ENCODE measurements at regions not wholly inside any gene's neighbourhood (a gene's known extent, or its start where the extent isn't known, plus 50 kb on each side); places are given as distances from the start of the nearest gene placed in this dataset.
"Not testable (repeated sequence)": the region's sequence is repeated elsewhere in the genome, so short reads cannot be mapped to it uniquely, and the experiment has no call there.

DNA sequence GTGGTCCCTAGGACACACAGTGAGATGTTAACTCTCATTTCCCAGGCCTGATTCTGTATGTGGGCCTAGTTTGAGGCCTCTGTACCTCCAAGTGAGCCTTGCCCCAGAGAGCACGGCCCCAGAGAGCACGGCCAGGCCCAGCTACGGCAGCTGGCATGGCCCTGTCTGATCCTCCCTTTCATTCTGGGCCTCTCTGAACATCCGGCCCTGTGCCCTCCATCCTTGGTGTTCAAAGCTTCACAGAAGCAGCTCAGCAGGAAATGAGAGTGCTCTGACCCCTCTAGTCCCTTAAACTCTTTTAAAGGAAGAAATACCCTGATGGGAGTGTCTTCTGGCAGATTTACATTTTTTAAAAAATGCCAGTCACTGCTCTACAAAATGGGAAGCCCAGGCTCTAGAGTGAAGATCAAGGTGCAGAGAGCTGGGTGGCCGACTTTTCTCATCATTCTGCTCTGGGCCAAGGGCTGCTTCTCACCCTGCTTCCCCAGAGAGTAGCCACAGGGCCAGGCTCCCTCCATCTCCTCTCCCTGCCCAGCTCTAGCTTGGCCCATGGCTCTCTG lies 171.9 kb downstream of the RPS24 start:
- no peak overlapping the region for H3K27ac ChIP-seq
- DNase-seq (ENCODE audit: low read depth, low spot score) = no peak

- no peak for DNase-seq (ENCODE audit: low read depth, low spot score)
- H3K27ac ChIP-seq = no peak overlapping the region
Measured at GRCh38 chr10:78207216-78207615, 173.6 kb downstream of the RPS24 start.

GRCh38 chr10:78207776-78208175 lies 174.1 kb downstream of the RPS24 start:
- no peak for DNase-seq (ENCODE audit: low read depth, low spot score)
- no peak overlapping the region for H3K27ac ChIP-seq

GRCh38 chr10:78209970-78210369 lies 176.3 kb downstream of the RPS24 start:
- no peak for DNase-seq (ENCODE audit: low read depth, low spot score)
- no peak overlapping the region for H3K27ac ChIP-seq

DNA sequence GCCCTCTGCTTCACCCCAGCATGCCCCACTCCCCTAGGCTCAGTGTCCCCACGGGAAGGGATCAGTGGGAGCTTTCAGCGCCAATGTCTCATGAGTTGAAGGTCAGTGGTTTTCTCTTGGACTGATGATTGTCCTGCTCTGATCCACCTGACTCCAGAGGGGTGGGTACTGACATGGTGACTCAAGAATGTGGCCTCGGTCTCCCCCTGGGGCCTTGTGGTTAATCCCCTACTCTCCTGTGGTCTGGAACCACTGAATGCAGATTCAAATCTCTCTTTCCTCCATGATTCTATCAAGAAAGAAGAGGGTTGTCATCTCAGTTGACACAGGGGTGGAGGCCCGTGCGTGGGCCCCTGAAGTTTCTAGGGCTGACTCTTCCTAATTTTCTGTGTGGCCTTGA lies 176.9 kb downstream of the RPS24 start:
- DNase-seq (ENCODE audit: low read depth, low spot score) = no peak
- no peak overlapping the region for H3K27ac ChIP-seq

- no peak for DNase-seq (ENCODE audit: low read depth, low spot score)
- no peak overlapping the region for H3K27ac ChIP-seq
Measured at GRCh38 chr10:78210976-78211375, 177.3 kb downstream of the RPS24 start.

GRCh38 chr10:78211561-78212051 lies 177.9 kb downstream of the RPS24 start:
- peak; percentile 24 for DNase-seq (ENCODE audit: low read depth, low spot score)
- H3K27ac ChIP-seq = no peak overlapping the region

DNA sequence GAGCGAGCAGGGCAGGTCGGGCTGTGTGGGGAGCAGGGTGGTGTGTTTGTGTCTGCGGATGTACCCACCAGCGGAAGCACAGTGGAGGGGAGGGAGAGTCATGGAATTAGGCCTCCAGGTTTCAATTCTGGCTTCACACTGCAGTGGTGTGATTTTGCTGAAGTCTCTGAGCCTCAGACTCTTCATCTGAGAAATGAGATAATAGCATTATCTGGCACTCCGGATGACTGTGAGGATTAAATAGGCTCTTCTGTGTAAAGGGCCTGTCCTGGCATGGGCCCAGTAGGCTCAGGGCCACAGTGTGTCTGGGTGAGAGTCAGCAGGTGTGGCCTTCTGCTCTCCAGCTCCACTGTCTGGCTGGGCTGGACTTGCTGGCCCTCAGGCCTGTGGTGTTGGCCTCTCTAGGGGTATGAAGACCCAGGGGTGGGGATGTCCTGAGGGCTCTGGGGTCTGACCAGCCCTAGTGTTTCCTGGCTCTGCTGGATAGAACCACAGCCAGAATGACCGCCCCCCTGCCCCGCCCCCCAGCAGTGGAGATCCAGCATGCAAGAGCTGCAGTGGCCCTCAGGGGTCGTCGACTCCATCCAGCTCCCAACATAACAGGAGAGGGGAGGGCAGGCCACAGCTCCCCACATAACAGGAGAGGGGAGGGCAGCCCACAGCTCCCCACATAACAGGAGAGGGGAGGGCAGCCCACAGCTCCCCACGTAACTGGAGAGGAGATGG lies 178.6 kb downstream of the RPS24 start:
- H3K27ac ChIP-seq = no peak overlapping the region
- no peak for DNase-seq (ENCODE audit: low read depth, low spot score)

GRCh38 chr10:78212786-78213175 lies 179.1 kb downstream of the RPS24 start:
- H3K27ac ChIP-seq = no peak overlapping the region
- no peak for DNase-seq (ENCODE audit: low read depth, low spot score)

DNA sequence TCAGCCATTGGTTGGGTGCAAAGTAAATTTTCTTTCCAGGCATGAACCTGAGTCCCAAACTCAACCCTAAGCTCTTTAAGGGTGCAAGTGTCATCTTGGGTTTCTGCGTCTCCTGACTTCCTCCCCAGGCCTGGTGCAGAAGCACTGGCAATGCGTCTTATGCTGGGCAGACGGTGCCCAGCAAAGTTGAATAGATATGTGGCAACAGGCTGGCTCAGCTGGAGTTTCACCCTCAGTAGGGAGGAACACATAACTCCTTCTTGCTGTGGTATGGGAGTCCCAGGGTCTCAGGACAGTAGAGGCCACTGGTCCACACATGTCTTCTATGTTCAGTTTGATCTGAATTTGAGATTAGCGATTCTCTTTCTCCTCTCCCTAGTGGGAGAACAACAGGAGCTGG lies 181.3 kb downstream of the RPS24 start:
- no peak overlapping the region for H3K27ac ChIP-seq
- DNase-seq (ENCODE audit: low read depth, low spot score) = no peak

- no peak overlapping the region for H3K27ac ChIP-seq
Measured at GRCh38 chr10:78215645-78216044, 182.0 kb downstream of the RPS24 start.

GRCh38 chr10:78217336-78217735 lies 183.7 kb downstream of the RPS24 start:
- no peak overlapping the region for H3K27ac ChIP-seq
- no peak for DNase-seq (ENCODE audit: low read depth, low spot score)

More at GRCh38 chr10:78215645-78216044, 182.0 kb downstream of the RPS24 start:
- no peak for DNase-seq (ENCODE audit: low read depth, low spot score)

DNA sequence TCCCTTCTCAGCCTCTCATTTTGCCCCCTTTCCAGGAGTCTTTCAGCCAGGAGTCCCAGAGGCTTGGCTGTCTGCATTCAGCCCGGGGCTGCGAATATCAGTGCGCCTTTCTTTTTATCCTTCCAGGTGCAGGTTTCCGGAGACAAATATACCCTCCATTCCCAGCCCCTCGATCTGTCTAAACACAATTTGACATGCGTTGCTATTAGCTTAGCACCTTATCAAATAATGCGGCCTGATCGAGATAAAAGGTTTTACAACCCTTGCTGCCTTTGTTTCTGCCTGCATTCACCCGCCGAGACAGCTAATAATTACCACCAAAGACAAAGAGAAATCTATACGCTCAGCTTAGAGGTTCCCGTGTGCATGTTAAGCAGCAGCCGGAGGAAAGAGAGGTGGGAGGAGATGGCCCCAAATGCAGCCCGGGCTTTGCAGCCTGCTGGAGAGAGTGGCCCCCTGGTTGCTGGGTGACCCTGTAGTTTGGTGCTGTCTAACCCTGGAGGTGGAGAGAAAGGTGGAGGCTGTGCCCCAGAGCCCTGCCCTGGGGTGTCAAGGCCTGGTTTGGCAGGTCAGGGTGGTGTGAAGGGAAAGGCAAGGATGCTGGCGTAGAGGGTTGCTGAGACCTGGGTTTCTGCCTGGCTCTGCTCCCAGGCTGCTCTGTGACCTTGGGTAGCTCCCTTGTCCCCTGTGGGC lies 185.3 kb downstream of the RPS24 start:
- no peak for DNase-seq (ENCODE audit: low read depth, low spot score)

DNA sequence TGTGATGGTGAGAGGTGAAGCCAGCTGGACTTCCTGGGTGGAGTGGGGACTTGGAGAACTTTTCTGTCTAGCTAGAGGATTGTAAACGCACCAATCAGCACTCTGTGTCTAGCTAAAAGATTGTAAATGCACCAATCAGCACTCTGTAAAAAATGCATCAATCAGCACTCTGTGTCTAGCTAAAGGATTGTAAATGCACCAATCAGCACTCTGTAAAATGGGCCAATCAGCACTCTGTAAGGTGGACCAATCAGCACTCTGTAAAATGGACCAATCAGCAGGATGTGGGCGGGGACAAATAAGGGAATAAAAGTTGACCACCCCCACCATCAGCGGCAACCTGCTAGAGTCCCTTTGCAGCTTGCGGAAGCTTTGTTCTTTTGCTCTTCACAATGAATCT lies 185.9 kb downstream of the RPS24 start:
- not testable (repeated sequence) for DNase-seq (ENCODE audit: low read depth, low spot score); H3K27ac ChIP-seq

More for the DNA sequence above, 185.3 kb downstream of the RPS24 start:
- no peak overlapping the region for H3K27ac ChIP-seq

DNA sequence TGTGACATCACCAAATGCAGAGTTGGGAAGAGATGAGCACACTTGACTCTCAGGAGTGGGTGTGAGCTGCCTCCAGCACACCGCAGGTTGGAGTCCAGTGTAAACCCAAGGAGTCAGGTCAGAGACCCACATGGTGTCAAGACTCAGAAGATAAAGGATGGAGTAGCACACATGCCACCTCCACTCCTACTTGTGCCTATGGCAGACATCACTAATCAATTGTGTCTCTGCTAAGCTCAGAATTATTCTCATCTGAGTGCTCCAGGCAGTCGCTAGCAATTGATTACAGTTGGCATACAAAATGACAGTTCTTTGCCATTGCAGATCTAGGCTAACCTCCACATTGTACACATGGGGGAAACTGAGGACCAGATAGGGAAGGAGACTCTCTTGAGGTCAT lies 187.1 kb downstream of the RPS24 start:
- no peak overlapping the region for H3K27ac ChIP-seq
- no peak for DNase-seq (ENCODE audit: low read depth, low spot score)

GRCh38 chr10:78222096-78222790 lies 188.6 kb downstream of the RPS24 start:
- DNase-seq (ENCODE audit: low read depth, low spot score) = no peak
- no peak overlapping the region for H3K27ac ChIP-seq

GRCh38 chr10:78223088-78223487 lies 189.4 kb downstream of the RPS24 start:
- no peak overlapping the region for H3K27ac ChIP-seq
- DNase-seq (ENCODE audit: low read depth, low spot score) = no peak

- no peak for DNase-seq (ENCODE audit: low read depth, low spot score)
- H3K27ac ChIP-seq = no peak overlapping the region
Measured at GRCh38 chr10:78224602-78225001, 190.9 kb downstream of the RPS24 start.

- no peak overlapping the region for H3K27ac ChIP-seq
- no peak for DNase-seq (ENCODE audit: low read depth, low spot score)
Measured at GRCh38 chr10:78225594-78225993, 191.9 kb downstream of the RPS24 start.

- no peak overlapping the region for H3K27ac ChIP-seq
- no peak for DNase-seq (ENCODE audit: low read depth, low spot score)
Measured at GRCh38 chr10:78229489-78229888, 195.8 kb downstream of the RPS24 start.
